Skeletal muscle tissue (tissue), 3 donors: ENCODE measurements at regions not wholly inside any gene's neighbourhood (a gene's known extent, or its start where the extent isn't known, plus 50 kb on each side); places are given as distances from the start of the nearest gene placed in this dataset.

ENCODE experiments used
- H3K27ac ChIP-seq: one replicate; pipeline ENCODE4 v1.7.0; 2013; ENCODE audit warnings: mild to moderate bottlenecking, low read depth, low read length, inconsistent platforms
- H3K27me3 ChIP-seq, 3 donors: one replicate each; pipeline ENCODE4 v1.7.0; 2013; ENCODE audit warnings: low read length in 3 of 3; ENCODE audit not compliant: control insufficient read depth in 3 of 3, insufficient read depth in 3 of 3
- H3K36me3 ChIP-seq, 3 donors: one replicate each; pipeline ENCODE4 v1.7.0; 2013; ENCODE audit warnings: low read length in 3 of 3; ENCODE audit not compliant: control insufficient read depth in 3 of 3, insufficient read depth in 3 of 3
- H3K4me1 ChIP-seq, 3 donors: one replicate each; pipeline ENCODE4 v1.7.0; 2013; ENCODE audit warnings: low read length in 3 of 3, mild to moderate bottlenecking in 3 of 3; ENCODE audit not compliant: control insufficient read depth in 3 of 3, insufficient read depth in 3 of 3
- H3K4me3 ChIP-seq, 3 donors: one replicate each; pipeline ENCODE4 v1.7.0; 2013; ENCODE audit warnings: low read length in 3 of 3
- H3K9ac ChIP-seq, 3 donors: one replicate each; pipeline ENCODE4 v1.7.0; 2013; ENCODE audit warnings: low read length in 3 of 3, mild to moderate bottlenecking in 3 of 3, moderate library complexity in 2 of 3, low read depth in 1 of 3
- H3K9me3 ChIP-seq, 3 donors: one replicate each; pipeline ENCODE4 v1.7.0; 2013; ENCODE audit warnings: low read length in 3 of 3; ENCODE audit not compliant: control insufficient read depth in 3 of 3
- donor health status: Osteomylitis.

- H3K4me1 ChIP-seq, result no peaks in the 10 kb centered on the region
- no peak overlapping the region for H3K4me3 ChIP-seq
- H3K27ac ChIP-seq, result no peak overlapping the region
- H3K36me3 ChIP-seq, result no peaks in the 10 kb centered on the region
- no peak overlapping the region for H3K9ac ChIP-seq
- no peaks in the 10 kb centered on the region for H3K27me3 ChIP-seq
- no peaks in the 10 kb centered on the region for H3K9me3 ChIP-seq
Measured at GRCh38 chr4:20351360-20352162, 99.9 kb downstream of the SLIT2 start.

- no peaks in the 10 kb centered on the region for H3K4me1 ChIP-seq
- H3K27me3 ChIP-seq, result no peaks in the 10 kb centered on the region
- no peaks in the 10 kb centered on the region for H3K9me3 ChIP-seq
- no peak overlapping the region for H3K4me3 ChIP-seq
- no peak overlapping the region for H3K9ac ChIP-seq
- H3K27ac ChIP-seq, result no peak overlapping the region
- H3K36me3 ChIP-seq, result no peaks in the 10 kb centered on the region
Measured at GRCh38 chr4:20352163-20352431, 100.4 kb downstream of the SLIT2 start.

- Histone ChIP-seq H3K9ac (no peak overlapping the region), H3K9me3 (no peaks in the 10 kb centered on the region), H3K4me1 (no peaks in the 10 kb centered on the region), H3K4me3 (no peak overlapping the region), H3K27ac (no peak overlapping the region), H3K36me3 (no peaks in the 10 kb centered on the region), H3K27me3 (no peaks in the 10 kb centered on the region)
Measured at GRCh38 chr4:20353646-20354045, 101.9 kb downstream of the SLIT2 start.

GRCh38 chr4:20354120-20354519 lies 102.4 kb downstream of the SLIT2 start:
- no peak overlapping the region for H3K27ac ChIP-seq
- H3K4me3 ChIP-seq, result no peak overlapping the region

GRCh38 chr4:20356565-20356964 lies 104.9 kb downstream of the SLIT2 start:
- Histone ChIP-seq H3K4me3 (no peak overlapping the region), H3K27ac (no peak overlapping the region), H3K9me3 (no peaks in the 10 kb centered on the region), H3K27me3 (no peaks in the 10 kb centered on the region), H3K4me1 (no peaks in the 10 kb centered on the region), H3K9ac (no peak overlapping the region), H3K36me3 (no peaks in the 10 kb centered on the region)

More at GRCh38 chr4:20354120-20354519, 102.4 kb downstream of the SLIT2 start:
- Histone ChIP-seq H3K27me3 (no peaks in the 10 kb centered on the region), H3K36me3 (no peaks in the 10 kb centered on the region), H3K9me3 (no peaks in the 10 kb centered on the region), H3K4me1 (no peaks in the 10 kb centered on the region), H3K9ac (no peak overlapping the region)

- Histone ChIP-seq H3K9me3 (no peaks in the 10 kb centered on the region), H3K27me3 (no peaks in the 10 kb centered on the region), H3K4me3 (no peak overlapping the region), H3K36me3 (no peaks in the 10 kb centered on the region), H3K27ac (no peak overlapping the region), H3K4me1 (no peaks in the 10 kb centered on the region), H3K9ac (no peak overlapping the region)
Measured at GRCh38 chr4:20358110-20358509, 106.4 kb downstream of the SLIT2 start.

GRCh38 chr4:20359692-20360091 lies 108.0 kb downstream of the SLIT2 start:
- H3K4me1 ChIP-seq, result no peaks in the 10 kb centered on the region
- no peak overlapping the region for H3K4me3 ChIP-seq
- H3K9me3 ChIP-seq, result no peaks in the 10 kb centered on the region
- H3K36me3 ChIP-seq, result no peaks in the 10 kb centered on the region
- H3K27me3 ChIP-seq, result no peaks in the 10 kb centered on the region
- no peak overlapping the region for H3K9ac ChIP-seq
- no peak overlapping the region for H3K27ac ChIP-seq

- H3K9me3 ChIP-seq, result no peaks in the 10 kb centered on the region
- H3K4me1 ChIP-seq, result no peaks in the 10 kb centered on the region
- H3K4me3 ChIP-seq, result no peak overlapping the region
- no peaks in the 10 kb centered on the region for H3K27me3 ChIP-seq
- no peak overlapping the region for H3K9ac ChIP-seq
- no peak overlapping the region for H3K27ac ChIP-seq
- no peaks in the 10 kb centered on the region for H3K36me3 ChIP-seq
Measured at GRCh38 chr4:20362148-20362547, 110.4 kb downstream of the SLIT2 start.

GRCh38 chr4:20364969-20365368 lies 113.3 kb downstream of the SLIT2 start:
- no peaks in the 10 kb centered on the region for H3K27me3 ChIP-seq
- H3K4me3 ChIP-seq, result no peak overlapping the region
- no peaks in the 10 kb centered on the region for H3K9me3 ChIP-seq
- no peak overlapping the region for H3K9ac ChIP-seq
- no peaks in the 10 kb centered on the region for H3K4me1 ChIP-seq
- H3K36me3 ChIP-seq, result no peaks in the 10 kb centered on the region
- no peak overlapping the region for H3K27ac ChIP-seq

GRCh38 chr4:20367446-20367845 lies 115.7 kb downstream of the SLIT2 start:
- Histone ChIP-seq H3K27me3 (no peaks in the 10 kb centered on the region), H3K4me1 (no peaks in the 10 kb centered on the region), H3K36me3 (no peaks in the 10 kb centered on the region), H3K4me3 (no peak overlapping the region), H3K9me3 (no peaks in the 10 kb centered on the region), H3K27ac (no peak overlapping the region), H3K9ac (no peak overlapping the region)
